Activated CD4-positive, alpha-beta T cell treated with anti-CD3 and anti-CD28 coated beads for 4 hours (primary cell): ENCODE measurements at regions not wholly inside any gene's neighbourhood (a gene's known extent, or its start where the extent isn't known, plus 50 kb on each side); places are given as distances from the start of the nearest gene placed in this dataset.

ENCODE experiments used
- DNase-seq, 2 donors: peaks; one replicate each; pipeline ENCODE4 v3.0.0-alpha.2; 2020

DNA sequence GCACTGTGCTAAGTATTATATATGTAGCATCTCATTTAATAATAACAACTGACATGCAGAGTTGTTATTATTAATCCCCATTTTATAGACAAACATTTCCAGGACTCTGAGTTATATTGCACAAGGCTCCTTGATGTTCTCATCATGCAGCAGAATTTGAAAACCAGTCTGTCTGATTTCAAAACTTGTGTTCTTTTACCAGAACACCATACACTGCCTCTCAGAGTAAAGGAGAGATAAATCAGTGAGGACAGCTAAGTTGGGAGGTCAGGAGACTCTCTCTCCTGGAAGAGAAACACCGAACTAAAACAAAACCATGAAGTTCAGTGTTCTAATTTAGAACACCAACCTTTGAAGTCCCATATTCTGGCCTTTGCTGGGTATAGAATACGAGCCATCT lies 92.7 kb upstream of the TNC start:
- no peak for DNase-seq

- DNase-seq, result no peak
These were observed 93.6 kb upstream of the TNC start for GRCh38 chr9:115211413-115212124.

GRCh38 chr9:115212125-115212605 lies 94.2 kb upstream of the TNC start:
- no peak for DNase-seq

DNA sequence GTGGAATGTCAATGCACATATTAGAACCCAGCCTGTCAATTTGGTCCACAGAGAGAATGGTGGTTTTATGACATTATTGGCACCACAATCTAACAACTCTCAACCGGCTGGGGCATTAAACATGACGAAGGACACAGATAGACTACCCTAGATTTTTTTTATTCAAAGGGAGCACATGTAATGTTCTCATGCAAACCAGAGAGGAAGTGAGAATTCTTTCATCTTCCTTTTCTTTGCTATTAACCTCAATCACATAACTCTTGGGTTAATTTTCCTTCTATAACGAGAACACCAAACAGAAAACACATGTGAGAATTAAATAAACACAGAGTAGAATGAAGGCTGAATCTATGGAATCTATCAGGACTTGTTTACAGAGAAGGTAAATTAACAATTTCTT lies 94.9 kb upstream of the TNC start:
- no peak for DNase-seq

DNA sequence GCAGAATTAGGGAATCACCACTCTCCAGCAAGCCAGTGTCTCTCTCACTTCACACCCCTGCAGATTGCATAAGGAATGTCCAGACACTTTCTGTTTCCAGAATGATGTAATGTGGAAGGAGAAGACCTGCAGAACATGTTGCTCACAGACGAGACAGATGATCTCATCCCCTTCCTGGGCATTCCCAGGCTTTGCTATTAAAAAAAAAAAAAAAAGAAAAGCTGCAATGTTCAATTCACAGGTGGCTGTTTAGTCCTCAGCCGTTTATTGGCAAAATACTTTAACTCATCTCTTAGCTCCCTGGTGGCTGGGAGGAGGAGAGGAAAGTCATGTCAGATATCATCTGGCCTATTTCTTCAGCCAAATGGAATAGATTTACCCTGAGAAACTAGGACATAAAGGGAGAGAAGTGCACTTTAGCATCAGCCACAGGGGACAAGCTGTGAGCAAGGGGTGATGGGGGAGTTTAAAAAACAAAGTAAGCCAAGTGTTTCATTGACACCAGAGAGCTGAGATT lies 95.9 kb upstream of the TNC start:
- no peak for DNase-seq

DNA sequence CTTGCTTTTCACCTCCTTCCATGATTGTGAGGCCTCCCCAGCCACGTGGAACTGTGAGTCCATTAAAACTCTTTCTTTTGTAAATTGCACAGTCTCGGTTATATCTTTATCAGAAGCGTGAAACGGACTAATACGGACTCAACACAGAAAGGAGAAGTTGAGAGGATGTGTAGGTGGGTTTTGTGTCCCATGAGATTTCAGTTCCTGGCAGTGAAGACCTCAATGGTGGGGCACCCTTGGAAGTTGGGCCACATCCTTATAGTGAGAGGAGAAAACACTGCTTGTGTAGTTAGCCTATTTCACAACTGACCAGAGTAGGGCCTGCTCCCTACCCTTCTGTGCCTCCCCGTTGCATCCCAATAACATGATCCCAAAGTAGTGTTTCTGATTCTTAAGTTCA lies 98.9 kb upstream of the TNC start:
- DNase-seq, result no peak

DNA sequence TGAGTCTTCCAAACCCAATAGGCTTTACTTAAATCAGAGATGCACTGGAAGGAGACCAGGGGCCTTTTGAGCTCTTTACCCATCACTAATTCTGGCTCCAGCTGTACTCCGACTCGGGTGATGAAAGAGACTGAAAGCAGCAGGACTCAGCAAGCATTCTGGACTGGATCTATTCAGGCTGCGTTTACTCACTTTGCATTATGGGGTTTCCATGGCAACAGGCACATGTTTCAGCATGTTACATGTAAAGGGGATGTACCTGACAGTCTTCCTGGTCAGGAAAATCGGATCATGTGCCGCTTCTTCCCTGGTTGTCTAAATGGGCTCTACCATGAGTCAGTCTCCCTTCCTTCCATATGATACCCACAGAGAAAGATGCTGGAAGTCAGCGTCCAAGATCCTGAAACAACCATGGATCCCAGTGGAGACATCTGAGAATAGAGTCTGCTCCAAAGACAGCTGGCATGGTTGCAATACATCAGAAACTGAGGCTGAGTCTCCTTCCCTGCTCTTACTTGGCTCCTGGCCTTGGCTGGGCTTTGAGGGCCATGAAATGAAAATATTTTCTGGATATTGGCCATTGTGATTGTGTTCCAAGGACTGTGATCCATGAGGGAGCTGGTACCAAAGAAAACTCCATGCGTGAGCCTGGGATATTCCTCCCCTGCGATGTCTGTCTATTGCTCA lies 102.5 kb upstream of the TNC start:
- no peak for DNase-seq

DNA sequence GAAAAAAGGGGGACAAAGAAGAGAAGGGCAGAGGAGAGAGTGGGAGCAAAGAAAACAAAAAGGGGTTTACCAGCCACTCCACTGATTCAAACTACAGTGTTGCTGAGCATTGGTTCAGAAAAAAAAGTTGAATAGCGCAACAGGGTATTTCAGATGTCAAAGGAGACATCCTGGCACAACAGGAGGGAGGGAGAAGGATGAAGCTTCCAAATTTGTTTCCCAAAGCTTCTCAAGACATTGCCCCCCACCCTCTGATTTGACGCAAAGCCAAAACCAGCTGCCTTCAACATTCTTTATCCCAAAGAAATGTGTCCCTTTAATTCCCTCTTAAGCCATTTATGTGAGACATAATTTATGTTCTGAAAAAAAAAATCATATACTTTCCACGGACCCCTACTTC lies 105.5 kb upstream of the TNC start:
- DNase-seq, result no peak

DNA sequence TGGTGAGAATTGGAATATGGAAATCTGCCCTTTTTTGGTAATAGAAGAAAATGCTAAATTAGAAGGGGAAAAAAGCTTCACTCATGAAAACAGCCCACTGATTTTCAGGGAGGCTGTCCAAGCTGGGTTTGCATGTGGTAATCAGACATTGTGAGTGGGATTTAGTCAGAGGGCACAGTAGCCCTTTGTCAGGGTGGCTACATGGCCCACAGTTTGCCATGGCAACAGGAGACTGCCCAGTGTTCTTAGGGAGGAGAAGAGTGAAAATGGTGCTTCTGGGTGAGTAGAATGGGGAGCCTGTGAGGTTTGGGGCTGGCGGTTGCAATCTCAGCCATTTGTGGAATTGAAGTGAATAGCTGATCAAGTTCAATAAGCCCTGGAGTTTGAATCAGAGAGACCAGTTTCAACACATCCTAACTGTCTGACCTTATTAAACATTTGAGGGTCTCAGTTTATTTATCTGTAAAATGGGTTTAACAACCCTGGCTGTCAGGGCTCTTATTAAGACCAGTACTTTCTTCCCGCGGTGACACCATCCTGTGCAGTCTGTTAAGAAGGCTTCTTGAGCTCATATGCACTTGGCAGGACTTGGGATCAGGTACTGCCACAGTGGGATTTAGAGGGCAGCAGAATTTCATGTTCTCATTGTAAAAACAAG lies 107.6 kb upstream of the TNC start:
- DNase-seq, result no peak

DNA sequence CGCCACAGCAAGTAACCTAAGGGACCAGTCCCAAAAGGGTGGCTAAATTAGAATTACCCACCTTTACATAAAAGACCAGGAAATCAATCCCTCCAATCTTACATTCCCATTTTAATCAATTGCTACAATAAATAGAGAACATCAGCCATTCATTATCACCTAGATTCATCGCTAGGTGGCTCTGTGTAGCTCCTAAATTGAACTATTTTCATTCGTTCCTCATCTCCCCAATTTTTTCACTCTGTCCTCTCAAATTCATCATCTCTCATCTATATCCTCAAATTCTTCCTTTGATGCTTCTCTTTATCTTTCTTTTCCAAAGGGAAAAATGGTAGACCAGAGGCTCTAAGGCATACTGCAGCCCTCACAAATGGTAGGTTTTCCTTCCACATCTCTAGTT lies 108.2 kb upstream of the TNC start:
- no peak for DNase-seq

DNA sequence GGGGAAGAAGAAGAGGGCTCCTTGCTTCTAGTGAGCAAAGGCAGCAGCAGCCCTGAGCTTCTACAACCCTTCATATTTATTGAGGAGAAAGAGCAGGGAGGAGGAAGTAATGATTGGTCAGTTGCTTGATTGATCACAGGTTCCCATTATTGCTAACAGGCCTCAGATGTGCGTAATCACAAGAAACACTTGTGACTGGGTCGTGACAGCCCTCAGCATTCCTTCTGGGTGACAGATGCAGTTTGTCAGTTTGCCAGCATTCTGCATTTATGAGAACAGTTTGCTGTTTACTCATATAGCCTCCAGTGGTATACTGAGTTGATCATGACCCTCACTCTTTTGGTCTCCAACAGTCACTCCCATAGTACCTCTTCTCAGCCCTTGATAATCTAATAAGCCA lies 111.5 kb upstream of the TNC start:
- DNase-seq, result no peak

DNA sequence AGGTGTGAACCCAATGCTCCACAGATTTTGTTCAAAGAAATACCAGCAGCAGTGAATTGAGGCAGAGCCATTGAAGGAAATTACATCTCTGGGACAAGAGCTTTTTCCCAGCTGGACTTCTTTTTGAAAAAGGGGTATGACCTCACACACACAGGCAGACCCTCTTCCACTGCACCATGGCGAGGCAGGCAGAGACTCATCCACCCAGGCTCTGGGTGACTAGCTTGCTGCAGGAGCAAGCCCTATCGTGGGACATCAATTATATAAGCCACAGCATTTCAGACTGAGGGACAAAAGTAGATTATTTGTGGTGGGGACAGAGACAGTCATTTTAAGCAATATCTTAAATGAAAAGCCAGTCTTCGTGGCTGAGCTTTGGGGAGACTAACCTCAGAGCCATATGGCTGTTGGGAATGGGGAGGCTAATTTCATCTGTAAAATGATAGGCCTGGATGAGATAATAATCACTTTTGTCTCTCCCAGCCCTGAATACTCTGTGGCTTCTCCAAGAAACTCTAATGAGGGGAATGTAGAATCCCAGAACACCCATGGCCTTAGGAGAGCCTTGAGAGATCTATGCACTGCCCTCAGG lies 113.1 kb upstream of the TNC start:
- DNase-seq, result no peak

- DNase-seq, result no peak
These were observed 114.3 kb upstream of the TNC start for GRCh38 chr9:115232181-115232774.

- DNase-seq, result no peak
These were observed 116.1 kb upstream of the TNC start for GRCh38 chr9:115234094-115234493.

GRCh38 chr9:115235221-115235620 lies 117.3 kb upstream of the TNC start:
- DNase-seq, result no peak

DNA sequence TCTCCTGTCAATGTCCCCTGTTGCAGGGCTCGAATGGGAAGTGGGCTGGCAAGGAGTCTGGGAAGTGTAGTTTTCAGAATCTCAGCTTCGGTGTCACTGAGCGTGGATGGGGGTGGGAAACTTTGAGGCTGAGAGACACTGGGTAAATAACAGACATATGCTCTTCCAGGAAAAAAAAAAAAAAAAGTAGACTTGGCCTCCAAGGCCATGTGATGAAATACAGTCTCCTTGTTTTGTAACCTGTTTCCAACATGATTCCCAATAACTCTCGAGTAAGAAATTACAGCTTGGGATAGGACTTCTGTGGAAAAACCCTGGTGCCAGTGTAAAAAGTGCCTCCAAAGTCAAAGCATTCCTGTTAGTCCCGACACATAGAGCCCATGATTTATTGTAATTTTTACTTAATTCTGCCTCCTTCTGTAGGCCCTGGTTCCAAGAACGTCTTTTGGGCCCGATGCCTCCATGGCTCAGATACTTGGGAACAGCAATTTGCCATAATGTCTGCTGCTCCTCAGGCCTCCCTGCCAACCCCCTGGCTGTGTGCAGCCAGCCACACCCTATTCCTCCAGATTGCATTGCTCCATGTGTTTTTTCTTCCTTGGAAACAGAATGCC lies 119.5 kb upstream of the TNC start:
- no peak for DNase-seq

- no peak for DNase-seq
These were observed 122.7 kb upstream of the TNC start for GRCh38 chr9:115240676-115241075.

- no peak for DNase-seq
These were observed 123.7 kb upstream of the TNC start for GRCh38 chr9:115241641-115242040.

GRCh38 chr9:115249488-115249887 lies 131.5 kb upstream of the TNC start:
- no peak for DNase-seq

DNA sequence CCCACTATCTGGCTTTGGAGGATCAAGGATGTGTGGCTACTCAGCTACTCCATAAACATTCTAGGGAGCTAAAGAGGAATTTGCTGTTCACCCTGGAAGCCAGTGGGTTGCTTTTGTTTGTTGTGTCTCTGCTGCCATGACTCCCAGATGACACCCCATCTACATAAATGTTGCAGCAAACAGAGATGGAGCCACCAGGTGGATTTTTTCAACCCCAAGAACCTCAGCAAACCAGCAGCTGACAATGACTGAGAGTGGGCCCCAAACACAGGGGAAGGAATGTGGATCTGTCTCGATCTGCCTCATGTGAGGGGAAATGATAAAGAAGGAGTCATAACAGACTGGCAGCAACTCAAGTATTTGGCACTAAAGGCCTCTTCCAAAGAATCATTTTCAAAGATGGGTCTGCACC lies 132.7 kb upstream of the TNC start:
- DNase-seq, result no peak

GRCh38 chr9:115254287-115255180 lies 136.6 kb upstream of the TNC start:
- no peak for DNase-seq

- DNase-seq, result no peak
These were observed 143.7 kb upstream of the TNC start for GRCh38 chr9:115261656-115262081.
